OCI-M2 (cell line): ENCODE measurements at regions not wholly inside any gene's neighbourhood (a gene's known extent, or its start where the extent isn't known, plus 50 kb on each side); places are given as distances from the start of the nearest gene placed in this dataset.

Experiments used
- DNase-seq: peaks from one replicate; lab custom pipeline; 2025; ENCODE audit not compliant: unreplicated experiment; lab: John Stamatoyannopoulos, UW

GRCh38 chr2:18467749-18468360, 92.6 kb downstream of the RDH14 start:
- DNase-seq = no peak

DNA sequence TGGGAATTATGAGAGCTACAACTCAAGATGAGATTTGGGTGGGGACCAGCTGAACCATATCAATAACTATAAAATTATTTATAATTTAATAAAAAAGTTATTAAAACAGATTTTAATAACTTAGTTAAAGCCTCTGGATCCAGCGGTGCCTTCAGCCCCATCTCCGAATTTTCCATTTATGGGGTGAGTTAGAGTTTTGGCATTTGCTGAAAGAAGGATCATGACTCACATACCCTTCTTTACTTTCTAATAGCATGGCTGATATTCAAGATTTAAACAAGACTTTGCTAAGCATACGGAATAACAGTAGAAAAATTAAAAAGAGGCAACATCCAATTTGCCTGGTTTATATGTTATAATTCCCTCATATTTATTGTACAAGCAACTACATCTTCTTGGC, 94.5 kb downstream of the RDH14 start:
- DNase-seq = no peak

- no peak for DNase-seq
These were observed 95.5 kb downstream of the RDH14 start for GRCh38 chr2:18464913-18465312.

GRCh38 chr2:18456026-18456425, 104.4 kb downstream of the RDH14 start:
- no peak for DNase-seq

DNA sequence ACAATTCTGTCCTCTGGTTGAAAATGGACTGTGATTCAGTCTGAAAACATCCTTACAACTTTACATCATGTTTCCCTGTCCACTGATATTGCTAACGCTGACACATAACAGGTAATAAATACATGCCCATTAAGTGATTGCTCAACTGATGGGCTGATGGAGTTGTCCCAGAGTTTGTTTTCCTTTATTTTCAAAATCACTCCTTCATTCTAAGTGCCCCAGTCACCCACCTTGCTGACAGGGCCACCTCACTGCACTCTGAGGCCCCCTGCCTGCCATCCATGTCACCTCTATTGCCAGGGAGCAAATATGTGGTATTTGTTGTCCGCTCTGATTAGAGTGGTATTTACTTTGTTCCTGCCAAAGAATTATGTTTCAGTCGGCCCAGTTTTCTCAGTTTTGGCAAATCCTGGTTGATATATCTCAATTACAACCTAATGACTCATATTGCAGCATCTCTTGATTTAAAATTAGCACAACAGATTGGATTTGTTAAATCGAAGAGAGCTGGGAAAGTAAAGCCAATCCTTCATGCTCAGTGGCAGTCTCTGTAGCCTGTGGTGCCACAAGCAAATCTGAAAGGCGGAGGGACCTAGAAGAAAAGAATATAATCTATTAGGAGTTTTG, 105.1 kb downstream of the RDH14 start:
- no peak for DNase-seq

- no peak for DNase-seq
These were observed 105.7 kb downstream of the RDH14 start for GRCh38 chr2:18454692-18455235.

DNA sequence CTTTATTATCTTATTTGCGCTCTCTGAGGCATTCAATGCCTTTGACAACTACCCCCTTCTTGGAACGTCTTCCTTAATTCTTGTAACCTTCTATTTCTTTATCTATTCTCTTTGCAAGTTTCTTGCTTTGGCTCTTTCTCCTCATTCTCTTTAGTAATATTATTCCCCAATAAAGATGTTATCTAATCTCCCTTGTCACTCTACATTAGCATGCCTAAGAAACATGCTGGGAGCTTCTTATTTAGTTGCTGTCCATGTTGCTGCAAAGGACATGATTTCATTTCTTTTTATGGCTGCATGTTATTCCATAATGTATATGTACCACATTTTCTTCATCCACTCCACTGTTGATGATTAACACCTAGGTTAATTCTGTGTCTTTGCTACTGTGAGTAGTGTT, 113.7 kb downstream of the RDH14 start:
- no peak for DNase-seq

DNA sequence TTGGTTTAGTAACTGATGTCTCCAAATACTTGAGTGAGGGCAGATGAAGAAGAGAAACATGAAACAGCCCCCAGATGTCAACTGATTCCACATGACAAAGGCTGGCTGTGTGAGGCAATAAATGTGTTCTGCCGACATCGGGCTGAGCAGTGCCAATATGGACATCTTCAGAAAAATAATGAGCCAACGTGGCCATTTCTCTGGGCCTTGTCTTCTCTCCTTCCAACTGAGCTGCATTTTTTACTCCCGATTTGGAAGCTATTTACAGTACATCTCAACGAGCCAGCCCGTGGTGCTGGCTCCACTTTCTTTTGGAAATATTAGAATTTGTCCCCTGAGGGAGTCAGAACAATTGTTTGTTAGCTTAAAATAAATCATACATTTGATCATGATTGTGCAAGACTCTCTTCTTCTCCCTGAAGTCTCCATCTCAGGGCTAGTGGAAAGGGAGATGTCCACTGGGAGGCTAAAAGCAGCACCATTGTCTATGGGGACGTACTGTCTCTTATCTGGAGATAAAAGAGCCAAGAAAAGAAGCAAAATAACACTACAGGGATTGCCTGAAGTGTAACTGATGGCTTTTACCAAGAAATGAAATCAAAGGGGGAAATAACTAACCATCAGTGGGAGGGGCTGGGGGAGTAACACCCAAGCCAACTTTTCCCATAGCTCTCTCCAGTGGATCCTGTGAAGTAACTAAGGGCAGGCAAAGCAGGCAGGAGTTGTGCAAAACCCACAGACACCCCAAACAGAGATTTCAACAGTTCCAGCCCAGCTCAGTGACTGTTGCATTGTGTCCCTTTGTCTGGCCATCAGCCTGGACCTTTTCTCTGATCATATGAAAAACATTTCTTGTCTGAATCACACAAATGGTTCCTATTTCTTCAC, 114.8 kb downstream of the RDH14 start:
- DNase-seq = no peak

DNA sequence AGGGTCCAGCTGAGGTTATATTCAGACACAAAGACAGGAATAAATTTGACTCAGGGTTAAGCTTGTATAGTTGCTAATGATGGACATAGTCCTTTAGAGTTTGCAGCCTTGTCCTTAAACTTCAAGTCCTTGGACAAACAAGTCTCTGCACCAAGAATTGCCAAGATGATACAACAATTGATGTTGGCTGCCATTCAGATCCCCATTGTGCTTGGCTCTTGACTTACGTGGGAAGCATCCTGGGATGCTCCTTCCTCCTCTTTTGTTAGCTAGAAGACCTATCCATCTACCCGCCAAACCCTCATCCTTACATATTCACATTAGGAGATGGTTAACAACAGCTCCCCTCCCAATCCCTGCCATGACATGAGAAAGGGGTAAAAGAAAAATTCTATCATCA, 115.6 kb downstream of the RDH14 start:
- DNase-seq = no peak

- DNase-seq = no peak
These were observed 118.9 kb downstream of the RDH14 start for GRCh38 chr2:18441583-18441982.

DNA sequence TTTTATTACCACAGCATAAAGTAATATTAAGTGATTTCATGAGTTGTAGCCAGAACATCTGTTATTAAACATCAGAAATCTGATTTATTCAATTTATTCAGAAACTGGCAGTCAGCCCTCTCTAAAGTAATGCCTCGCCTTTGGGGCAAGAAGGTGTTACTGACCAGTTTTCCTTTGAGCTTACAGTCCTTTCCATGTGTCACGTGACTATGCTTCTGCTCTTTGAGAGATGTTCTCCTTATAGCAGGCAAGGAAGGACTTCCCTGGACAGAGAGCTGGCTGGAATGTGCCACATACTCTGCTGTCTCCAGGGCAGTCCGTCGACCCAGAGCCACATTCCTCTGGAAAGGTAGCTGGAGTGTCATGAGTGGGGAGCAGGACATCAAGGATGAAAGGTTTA, 119.7 kb downstream of the RDH14 start:
- DNase-seq = no peak

DNA sequence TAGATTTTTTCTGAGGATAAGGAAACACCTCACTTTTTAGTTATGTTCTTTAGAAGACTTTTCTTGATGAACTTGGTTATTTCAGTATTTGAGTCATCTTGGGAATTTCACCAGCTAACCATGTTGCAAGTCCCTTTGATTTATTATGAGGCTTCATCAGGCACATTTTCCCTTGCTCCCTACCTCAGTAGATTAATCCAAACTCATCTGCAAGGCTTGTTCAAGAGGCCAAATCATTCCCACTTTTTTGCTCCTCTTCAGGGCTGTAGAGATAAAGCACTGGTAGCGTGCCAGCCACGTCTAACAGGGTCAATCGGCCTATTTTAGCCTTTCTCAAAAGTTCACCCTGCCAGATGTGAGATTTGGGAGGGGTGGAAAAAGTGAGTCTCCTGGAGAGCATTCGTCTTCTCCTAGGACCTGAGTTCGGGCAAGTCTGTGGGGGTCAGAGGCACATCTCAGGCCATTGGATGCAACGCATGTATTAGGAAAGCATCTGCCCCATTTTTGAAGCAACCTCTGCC, 120.3 kb downstream of the RDH14 start:
- no peak for DNase-seq

DNA sequence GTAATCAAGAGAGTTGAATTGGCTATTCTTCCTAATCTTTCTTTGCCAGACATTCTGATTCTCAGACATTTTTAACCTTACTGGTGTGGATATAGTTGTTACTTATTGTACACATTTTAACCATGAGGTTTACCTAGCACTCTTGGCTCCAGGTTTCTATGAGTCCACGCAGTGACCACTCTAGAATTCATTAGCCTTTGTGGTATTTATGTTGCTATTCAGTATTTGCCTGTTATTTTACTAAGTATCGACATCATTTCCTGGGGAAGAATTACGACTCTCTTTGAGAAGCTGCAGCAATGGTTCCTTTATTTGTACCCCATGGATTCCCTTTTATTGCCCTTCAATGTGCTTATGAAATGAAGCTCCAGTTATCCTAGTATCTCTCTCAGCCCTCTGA, 120.7 kb downstream of the RDH14 start:
- DNase-seq = no peak

GRCh38 chr2:18437909-18438308, 122.5 kb downstream of the RDH14 start:
- DNase-seq = no peak

GRCh38 chr2:18436503-18437005, 123.9 kb downstream of the RDH14 start:
- no peak for DNase-seq

GRCh38 chr2:18435426-18436037, 124.9 kb downstream of the RDH14 start:
- DNase-seq = peak; percentile 1

DNA sequence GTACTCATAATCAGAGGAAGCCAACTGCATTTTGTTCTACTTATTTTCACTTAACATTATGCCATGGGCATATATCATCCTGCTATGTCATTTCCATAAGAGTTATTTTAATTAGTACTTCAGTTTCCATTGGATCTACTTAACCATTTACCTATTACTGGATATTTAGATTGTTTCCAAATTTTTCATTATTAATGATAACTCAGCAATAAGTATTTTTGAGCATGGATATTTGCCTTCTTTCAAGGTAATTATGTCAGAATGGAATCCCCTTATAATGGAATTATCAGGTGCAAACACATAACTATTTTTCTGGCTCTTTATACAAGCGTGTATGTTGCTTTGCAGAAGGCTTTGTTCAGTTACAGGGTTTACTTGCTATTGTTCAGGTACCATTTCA, 126.6 kb downstream of the RDH14 start:
- no peak for DNase-seq

- DNase-seq = no peak
These were observed 127.5 kb downstream of the RDH14 start for GRCh38 chr2:18432999-18433398.

- DNase-seq = no peak
These were observed 129.3 kb downstream of the RDH14 start for GRCh38 chr2:18430996-18431748.

DNA sequence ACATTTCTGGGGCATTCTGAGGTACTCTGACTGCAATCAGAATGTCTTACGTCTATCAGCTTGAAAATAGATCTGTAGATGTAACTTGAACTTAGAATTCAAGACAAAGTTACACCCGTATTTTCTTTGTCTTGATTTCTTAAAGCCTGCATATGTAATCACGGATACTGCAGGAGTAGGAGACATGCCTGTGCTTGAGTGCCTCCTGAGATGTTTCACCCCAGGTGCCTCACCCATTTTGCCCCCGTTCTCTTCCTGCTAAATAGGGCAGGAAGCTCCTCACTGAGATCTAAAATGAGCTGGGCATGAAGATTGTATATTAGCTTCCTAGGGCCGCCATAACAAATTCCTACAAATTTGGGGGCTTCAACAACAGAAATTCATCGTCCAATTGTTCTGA, 131.9 kb downstream of the RDH14 start:
- no peak for DNase-seq
